SU-DHL-6 (cell line): ENCODE measurements at regions not wholly inside any gene's neighbourhood (a gene's known extent, or its start where the extent isn't known, plus 50 kb on each side); places are given as distances from the start of the nearest gene placed in this dataset.

ENCODE experiments used
- CTCF ChIP-seq: fragments of 200-600 bp; sonication (generic); IDR thresholded peaks from one replicate; pipeline ENCODE4 v1.5.1; 2017; ENCODE audit warnings: antibody characterized with exemption, mild to moderate bottlenecking, low read length, moderate library complexity; ENCODE audit not compliant: insufficient read depth, poor library complexity, severe bottlenecking
- EZH2phosphoT487 ChIP-seq: fragments of 200-600 bp; sonication (generic), shearing (Covaris generic); conservative IDR thresholded peaks from 2 replicates; pipeline ENCODE4 v1.6.1; 2018; ENCODE audit warnings: mild to moderate bottlenecking, antibody characterized with exemption, low read length, moderate library complexity, mixed read lengths

GRCh38 chr4:177798161-177798560, 355.9 kb upstream of the AGA start:
- TF ChIP-seq CTCF (no peak), EZH2phosphoT487 (no peak)
